HCT116 (cell line): ENCODE measurements at regions not wholly inside any gene's neighbourhood (a gene's known extent, or its start where the extent isn't known, plus 50 kb on each side); places are given as distances from the start of the nearest gene placed in this dataset.

Experiments used
- ATAC-seq: fragments of 200-7000 bp; cut with Tn5 transposase; 2 replicates; pipeline ENCODE4 v1.9.1; 2020; ENCODE audit warnings: mild to moderate bottlenecking, moderate library complexity
- BruUV-seq: library from RNA; stranded (reverse); fragments of 400-500 nt; replicated peaks from 2 replicates; lab custom pipeline; 2021; lab: Mats Ljungman, UMichigan
- CTCF ChIA-PET: fragments of 300-600 bp; sonication (Branson Sonifier 250); formaldehyde crosslinking; loops from one replicate; lab custom pipeline; 2021; ENCODE audit warnings: antibody characterized with exemption; lab: Charles Lee
- POLR2A ChIA-PET: fragments of 300-600, 350-600 bp; sonication (Branson Sonifier 250); formaldehyde crosslinking; loops from one replicate; lab custom pipeline; 2021; ENCODE audit warnings: antibody characterized with exemption; lab: Charles Lee
- RAD21 ChIA-PET, 2 experiments: fragments of 300-600 bp; sonication (Branson Sonifier 250); formaldehyde crosslinking; loops; one replicate each; lab custom pipeline; 2023; ENCODE audit warnings: low total read pairs in 2 of 2; ENCODE audit not compliant: uncharacterized antibody in 2 of 2, unreplicated experiment in 2 of 2, low non-redundant PET in 1 of 2; lab: Charles Lee
- DNase-seq: peaks from one replicate; pipeline ENCODE4 v3.0.0-alpha.2; 2010; ENCODE audit warnings: low read depth, low spot score
- H2AFZ ChIP-seq: fragments of 200-600 bp; shearing (Covaris generic), sonication (generic); 2 replicates; pipeline ENCODE4 v1.6.1; 2017; ENCODE audit warnings: low read depth, mixed run types, mixed read lengths, antibody characterized with exemption, low read length; ENCODE audit not compliant: poor library complexity, severe bottlenecking
- H3K27ac ChIP-seq: 2 replicates; pipeline ENCODE4 v1.5.1; 2012; ENCODE audit warnings: low read depth, low read length
- H3K27me3 ChIP-seq: fragments of 200-600 bp; sonication (generic); 2 replicates; pipeline ENCODE4 v1.6.1; 2016; ENCODE audit warnings: mixed run types, low read length, mixed read lengths; ENCODE audit not compliant: insufficient read depth
- H3K36me3 ChIP-seq, 2 experiments: fragments of 200-500 bp in 1 of 2; fragments of 200-600 bp in 1 of 2; sonication (Bioruptor generic) in 1 of 2; sonication (generic) in 1 of 2; 2 replicates each; pipeline versions ENCODE4 v1.5.1 to v1.6.1; 2014 to 2016; ENCODE audit warnings: low read length in 2 of 2, inconsistent platforms in 1 of 2, mixed read lengths in 1 of 2, mixed run types in 1 of 2; ENCODE audit not compliant: insufficient read depth in 2 of 2, control insufficient read depth in 1 of 2
- H3K4me1 ChIP-seq, 2 experiments: fragments of 200-600 bp in 1 of 2; sonication (generic) in 1 of 2; 2 replicates each; pipeline versions ENCODE4 v1.5.1 to v1.6.1; 2012 to 2017; ENCODE audit warnings: low read length in 2 of 2, inconsistent platforms in 1 of 2, mild to moderate bottlenecking in 1 of 2, mixed read lengths in 1 of 2, mixed run types in 1 of 2, moderate library complexity in 1 of 2; ENCODE audit not compliant: insufficient read depth in 2 of 2, control insufficient read depth in 1 of 2
- H3K4me2 ChIP-seq: fragments of 200-600 bp; sonication (generic); 2 replicates; pipeline ENCODE4 v1.6.1; 2017; ENCODE audit warnings: mixed run types, low read length, mixed read lengths
- H3K4me3 ChIP-seq, 2 experiments: fragments of 200-600 bp in 1 of 2; sonication (generic) in 1 of 2; replicated peaks in 1 of 2; 2 replicates each; pipeline ENCODE4 v1.5.1; 2011 to 2016; ENCODE audit warnings: low read length in 2 of 2, control low read depth in 1 of 2, low read depth in 1 of 2, mild to moderate bottlenecking in 1 of 2, mixed read lengths in 1 of 2, mixed run types in 1 of 2
- H3K79me2 ChIP-seq: fragments of 200-600 bp; sonication (generic); 2 replicates; pipeline ENCODE4 v1.6.1; 2017; ENCODE audit warnings: mild to moderate bottlenecking, mixed run types, low read length, moderate library complexity, mixed read lengths; ENCODE audit not compliant: insufficient read depth
- H3K9ac ChIP-seq: fragments of 200-600 bp; sonication (generic); 2 replicates; pipeline ENCODE4 v1.6.1; 2016; ENCODE audit warnings: low read length, mixed read lengths
- H3K9me2 ChIP-seq: fragments of 200-600 bp; sonication (generic), shearing (Covaris generic); 2 replicates; pipeline ENCODE4 v1.6.1; 2017; ENCODE audit warnings: mixed run types, mild to moderate bottlenecking, moderate library complexity; ENCODE audit not compliant: insufficient read depth
- H3K9me3 ChIP-seq, 2 experiments: fragments of 200-500 bp in 1 of 2; fragments of 200-600 bp in 1 of 2; sonication (Bioruptor generic) in 1 of 2; sonication (generic) in 1 of 2; 2 replicates each; pipeline ENCODE4 v1.6.1; 2014 to 2017; ENCODE audit warnings: low read length in 2 of 2, mixed read lengths in 2 of 2, inconsistent platforms in 1 of 2, low read depth in 1 of 2, mild to moderate bottlenecking in 1 of 2, mixed run types in 1 of 2, moderate library complexity in 1 of 2; ENCODE audit not compliant: control insufficient read depth in 1 of 2, insufficient read depth in 1 of 2
- H4K20me1 ChIP-seq: fragments of 200-600 bp; sonication (generic), shearing (Covaris generic); 2 replicates; pipeline ENCODE4 v1.6.1; 2017; ENCODE audit warnings: mixed run types, mild to moderate bottlenecking, moderate library complexity; ENCODE audit not compliant: insufficient read depth
- ELF1 ChIP-seq: IDR thresholded peaks from 2 replicates; pipeline ENCODE4 v1.6.1; 2012; ENCODE audit warnings: low read depth, borderline replicate concordance
- EZH2phosphoT487 ChIP-seq: fragments of 200-600 bp; IDR thresholded peaks from 2 replicates; pipeline ENCODE4 v1.6.1; 2018; ENCODE audit warnings: antibody characterized with exemption, borderline replicate concordance
- POLR2AphosphoS5 ChIP-seq: IDR thresholded peaks from 2 replicates; pipeline ENCODE4 v1.6.1; 2011; ENCODE audit warnings: mild to moderate bottlenecking, low read depth, low read length, moderate library complexity
- RAD21 ChIP-seq: IDR thresholded peaks from 2 replicates; pipeline ENCODE4 v1.6.1; 2012; ENCODE audit warnings: low read depth, mild to moderate bottlenecking
- SRF ChIP-seq: IDR thresholded peaks from 2 replicates; pipeline ENCODE4 v1.6.1; 2012; ENCODE audit warnings: low read depth
- intact Hi-C: fragments of 100-400 bp; cut with micrococcal nuclease; formaldehyde crosslinking; loops from 2 replicates; pipeline ENCODE4 v1.10.0; 2022
- TF ChIP-seq, protein P1 (sequence below): IDR thresholded peaks from 2 replicates; pipeline ENCODE4 v1.6.1; 2012
- TF ChIP-seq, protein P2 (sequence below), 3 experiments: fragments of 200-600 bp in 1 of 3; sonication (generic) in 1 of 3; IDR thresholded peaks in 2 of 3; conservative IDR thresholded peaks in 1 of 3; 2 replicates each; pipeline ENCODE4 v1.5.1; 2012 to 2017; ENCODE audit warnings: low read depth in 2 of 3, low read length in 2 of 3, antibody characterized with exemption in 1 of 3, borderline replicate concordance in 1 of 3, control low read depth in 1 of 3, mild to moderate bottlenecking in 1 of 3, mixed read lengths in 1 of 3, mixed run types in 1 of 3, moderate library complexity in 1 of 3; ENCODE audit not compliant: insufficient read depth in 1 of 3
- TF ChIP-seq, protein P3 (sequence below): IDR thresholded peaks from 2 replicates; pipeline ENCODE4 v1.6.1; 2012; ENCODE audit warnings: low read depth
- TF ChIP-seq, protein P4 (sequence below): IDR thresholded peaks from 2 replicates; pipeline ENCODE4 v1.6.1; 2011; ENCODE audit warnings: mild to moderate bottlenecking, low read length, moderate library complexity; ENCODE audit not compliant: insufficient replicate concordance; ENCODE audit errors: extremely low read depth

DNA sequence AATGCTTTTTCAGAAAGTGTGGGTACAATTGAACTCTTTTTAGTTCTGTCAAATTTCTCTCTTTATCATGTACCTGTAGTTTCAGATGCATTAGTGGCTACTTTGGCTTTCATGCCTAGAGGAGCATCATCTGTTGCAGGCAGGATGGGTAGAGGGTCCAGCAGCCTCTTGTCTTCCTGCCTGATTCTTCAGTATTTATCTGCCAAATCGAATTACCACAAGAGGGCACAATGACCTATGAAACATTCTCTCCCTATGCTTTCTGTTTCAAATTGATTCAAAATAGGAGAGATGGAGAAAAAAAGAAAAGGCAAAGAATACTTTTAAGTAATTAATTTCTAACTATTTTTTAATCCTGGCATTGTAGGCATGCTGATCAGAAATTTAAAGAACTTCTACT, 477.2 kb downstream of the TRIB2 start:
- Histone ChIP-seq H3K4me2 (no peak overlapping the region), H3K79me2 (no peaks in the 10 kb centered on the region), H3K36me3 (no peaks in the 10 kb centered on the region), H2AFZ (no peak overlapping the region), H3K9me2 (no peaks in the 10 kb centered on the region), H3K4me3 (no peak overlapping the region), H3K27ac (no peak overlapping the region), H4K20me1 (no peaks in the 10 kb centered on the region), H3K9ac (no peak overlapping the region), H3K4me1 (no peaks in the 10 kb centered on the region), H3K27me3 (no peaks in the 10 kb centered on the region), H3K9me3 (no peaks in the 10 kb centered on the region)
- no peak for DNase-seq
- ATAC-seq: no peak
- TF ChIP-seq, protein P1, sequence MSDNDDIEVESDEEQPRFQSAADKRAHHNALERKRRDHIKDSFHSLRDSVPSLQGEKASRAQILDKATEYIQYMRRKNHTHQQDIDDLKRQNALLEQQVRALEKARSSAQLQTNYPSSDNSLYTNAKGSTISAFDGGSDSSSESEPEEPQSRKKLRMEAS: no peak
- TF ChIP-seq, protein P2, sequence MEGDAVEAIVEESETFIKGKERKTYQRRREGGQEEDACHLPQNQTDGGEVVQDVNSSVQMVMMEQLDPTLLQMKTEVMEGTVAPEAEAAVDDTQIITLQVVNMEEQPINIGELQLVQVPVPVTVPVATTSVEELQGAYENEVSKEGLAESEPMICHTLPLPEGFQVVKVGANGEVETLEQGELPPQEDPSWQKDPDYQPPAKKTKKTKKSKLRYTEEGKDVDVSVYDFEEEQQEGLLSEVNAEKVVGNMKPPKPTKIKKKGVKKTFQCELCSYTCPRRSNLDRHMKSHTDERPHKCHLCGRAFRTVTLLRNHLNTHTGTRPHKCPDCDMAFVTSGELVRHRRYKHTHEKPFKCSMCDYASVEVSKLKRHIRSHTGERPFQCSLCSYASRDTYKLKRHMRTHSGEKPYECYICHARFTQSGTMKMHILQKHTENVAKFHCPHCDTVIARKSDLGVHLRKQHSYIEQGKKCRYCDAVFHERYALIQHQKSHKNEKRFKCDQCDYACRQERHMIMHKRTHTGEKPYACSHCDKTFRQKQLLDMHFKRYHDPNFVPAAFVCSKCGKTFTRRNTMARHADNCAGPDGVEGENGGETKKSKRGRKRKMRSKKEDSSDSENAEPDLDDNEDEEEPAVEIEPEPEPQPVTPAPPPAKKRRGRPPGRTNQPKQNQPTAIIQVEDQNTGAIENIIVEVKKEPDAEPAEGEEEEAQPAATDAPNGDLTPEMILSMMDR (IDR thresholded peaks at IDR 0.05 in 2 of 3, conservative IDR thresholded peaks at IDR 0.05 in 1 of 3; ENCODE audit: borderline replicate concordance in 1 of 3, insufficient read depth in 1 of 3, low read depth in 2 of 3, low read length in 2 of 3): peak in 1 of 3 experiments; percentile 23; a peak in 1 of 6 replicates
- TF ChIP-seq, protein P3, sequence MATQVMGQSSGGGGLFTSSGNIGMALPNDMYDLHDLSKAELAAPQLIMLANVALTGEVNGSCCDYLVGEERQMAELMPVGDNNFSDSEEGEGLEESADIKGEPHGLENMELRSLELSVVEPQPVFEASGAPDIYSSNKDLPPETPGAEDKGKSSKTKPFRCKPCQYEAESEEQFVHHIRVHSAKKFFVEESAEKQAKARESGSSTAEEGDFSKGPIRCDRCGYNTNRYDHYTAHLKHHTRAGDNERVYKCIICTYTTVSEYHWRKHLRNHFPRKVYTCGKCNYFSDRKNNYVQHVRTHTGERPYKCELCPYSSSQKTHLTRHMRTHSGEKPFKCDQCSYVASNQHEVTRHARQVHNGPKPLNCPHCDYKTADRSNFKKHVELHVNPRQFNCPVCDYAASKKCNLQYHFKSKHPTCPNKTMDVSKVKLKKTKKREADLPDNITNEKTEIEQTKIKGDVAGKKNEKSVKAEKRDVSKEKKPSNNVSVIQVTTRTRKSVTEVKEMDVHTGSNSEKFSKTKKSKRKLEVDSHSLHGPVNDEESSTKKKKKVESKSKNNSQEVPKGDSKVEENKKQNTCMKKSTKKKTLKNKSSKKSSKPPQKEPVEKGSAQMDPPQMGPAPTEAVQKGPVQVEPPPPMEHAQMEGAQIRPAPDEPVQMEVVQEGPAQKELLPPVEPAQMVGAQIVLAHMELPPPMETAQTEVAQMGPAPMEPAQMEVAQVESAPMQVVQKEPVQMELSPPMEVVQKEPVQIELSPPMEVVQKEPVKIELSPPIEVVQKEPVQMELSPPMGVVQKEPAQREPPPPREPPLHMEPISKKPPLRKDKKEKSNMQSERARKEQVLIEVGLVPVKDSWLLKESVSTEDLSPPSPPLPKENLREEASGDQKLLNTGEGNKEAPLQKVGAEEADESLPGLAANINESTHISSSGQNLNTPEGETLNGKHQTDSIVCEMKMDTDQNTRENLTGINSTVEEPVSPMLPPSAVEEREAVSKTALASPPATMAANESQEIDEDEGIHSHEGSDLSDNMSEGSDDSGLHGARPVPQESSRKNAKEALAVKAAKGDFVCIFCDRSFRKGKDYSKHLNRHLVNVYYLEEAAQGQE: no peak
- TF ChIP-seq, protein P4, sequence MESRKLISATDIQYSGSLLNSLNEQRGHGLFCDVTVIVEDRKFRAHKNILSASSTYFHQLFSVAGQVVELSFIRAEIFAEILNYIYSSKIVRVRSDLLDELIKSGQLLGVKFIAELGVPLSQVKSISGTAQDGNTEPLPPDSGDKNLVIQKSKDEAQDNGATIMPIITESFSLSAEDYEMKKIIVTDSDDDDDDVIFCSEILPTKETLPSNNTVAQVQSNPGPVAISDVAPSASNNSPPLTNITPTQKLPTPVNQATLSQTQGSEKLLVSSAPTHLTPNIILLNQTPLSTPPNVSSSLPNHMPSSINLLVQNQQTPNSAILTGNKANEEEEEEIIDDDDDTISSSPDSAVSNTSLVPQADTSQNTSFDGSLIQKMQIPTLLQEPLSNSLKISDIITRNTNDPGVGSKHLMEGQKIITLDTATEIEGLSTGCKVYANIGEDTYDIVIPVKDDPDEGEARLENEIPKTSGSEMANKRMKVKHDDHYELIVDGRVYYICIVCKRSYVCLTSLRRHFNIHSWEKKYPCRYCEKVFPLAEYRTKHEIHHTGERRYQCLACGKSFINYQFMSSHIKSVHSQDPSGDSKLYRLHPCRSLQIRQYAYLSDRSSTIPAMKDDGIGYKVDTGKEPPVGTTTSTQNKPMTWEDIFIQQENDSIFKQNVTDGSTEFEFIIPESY: no peak
- TF ChIP-seq ELF1 (no peak), POLR2AphosphoS5 (no peak), EZH2phosphoT487 (no peak), RAD21 (0 out of 2 replicates have a peak, but pooled peaks have one; percentile 26), SRF (no peak)
- POLR2A ChIA-PET: no interaction called here
- RAD21 ChIA-PET: no interaction called here
- intact Hi-C loops: loop anchor here (10.0 kb wide), 1 partner anchor 1751 kb away; no protein-coding TSS in a partner anchor
- BruUV-seq: no TSS peak
- CTCF ChIA-PET: no interaction called here
